HL-60 (cell line): ENCODE measurements at regions not wholly inside any gene's neighbourhood (a gene's known extent, or its start where the extent isn't known, plus 50 kb on each side); places are given as distances from the start of the nearest gene placed in this dataset.

ENCODE experiments used
- CTCF ChIP-seq: IDR thresholded peaks from one replicate; pipeline ENCODE4 v1.5.1; 2011; ENCODE audit warnings: low read length, control low read depth, inconsistent platforms; ENCODE audit not compliant: insufficient read depth
- GABPA ChIP-seq: IDR thresholded peaks from 2 replicates; pipeline ENCODE4 v1.6.1; 2012; ENCODE audit warnings: low read depth
- POLR2AphosphoS5 ChIP-seq: IDR thresholded peaks from 2 replicates; pipeline ENCODE4 v1.6.1; 2012; ENCODE audit warnings: low read depth
- REST ChIP-seq: IDR thresholded peaks from 2 replicates; pipeline ENCODE4 v1.6.1; 2012; ENCODE audit warnings: low read depth; ENCODE audit not compliant: insufficient replicate concordance
- SPI1 ChIP-seq: IDR thresholded peaks from 2 replicates; pipeline ENCODE4 v1.6.1; 2012; ENCODE audit warnings: low read depth, mild to moderate bottlenecking, borderline replicate concordance

- TF ChIP-seq CTCF (no peak), POLR2AphosphoS5 (no peak), SPI1 (no peak), REST (no peak), GABPA (no peak)
Observed at GRCh38 chr2:12432985-12433625, 283.6 kb upstream of the TRIB2 start.
